ENCODE measurements at regions not wholly inside any gene's neighbourhood (a gene's known extent, or its start where the extent isn't known, plus 50 kb on each side); places are given as distances from the start of the nearest gene placed in this dataset.
"Not testable (repeated sequence)": the region's sequence is repeated elsewhere in the genome, so short reads cannot be mapped to it uniquely, and the experiment has no call there.

DNA sequence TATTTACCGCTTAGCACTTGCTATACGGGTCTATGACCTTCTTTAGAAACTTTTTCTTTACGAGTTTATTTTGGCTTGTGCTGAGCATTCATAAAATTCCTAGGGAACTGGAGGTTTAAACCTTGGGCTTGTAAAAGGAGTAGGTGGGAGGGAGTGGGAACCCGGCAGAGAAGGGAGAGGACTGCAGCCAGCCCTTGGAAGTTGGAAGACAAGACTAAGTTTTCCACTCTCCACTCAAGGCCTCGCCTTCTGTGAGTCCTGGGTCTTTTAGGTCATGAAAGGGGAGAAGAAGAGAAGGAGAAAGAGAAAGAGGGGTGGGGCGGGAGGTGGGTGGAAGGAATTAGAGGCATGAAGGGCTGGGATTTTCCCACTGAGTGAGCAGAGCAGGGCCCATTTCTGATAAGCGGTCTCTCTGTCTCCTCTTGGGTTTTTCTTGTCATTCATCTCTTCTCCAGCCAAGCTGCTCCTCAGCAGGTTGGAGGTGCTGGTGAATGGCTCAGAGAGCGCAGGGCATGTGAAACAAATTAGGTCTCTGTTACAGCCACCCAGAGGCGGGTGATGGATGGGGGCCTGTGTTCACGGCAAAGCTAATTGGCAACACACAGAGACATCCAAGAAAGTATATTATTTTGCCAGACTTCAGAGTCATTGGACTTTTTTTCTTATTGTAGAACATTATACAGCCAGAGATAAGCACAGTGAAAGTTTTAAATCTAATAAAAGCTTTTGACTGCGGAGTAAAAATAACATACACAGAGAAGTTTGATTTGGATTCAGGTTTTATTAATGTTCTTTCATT is 247.3 kb downstream of the FOXD2 start:
- DNase-seq (ENCODE audit: low read depth), result no peak

GRCh38 chr1:47685763-47686066 is 247.9 kb downstream of the FOXD2 start:
- DNase-seq (ENCODE audit: low read depth), result no peak

GRCh38 chr1:47686731-47687630 is 249.1 kb downstream of the FOXD2 start:
- DNase-seq (ENCODE audit: low read depth), result no peak

GRCh38 chr1:47687631-47688460 is 250.0 kb downstream of the FOXD2 start:
- no peak for DNase-seq (ENCODE audit: low read depth)

- DNase-seq (ENCODE audit: low read depth), result no peak
These were observed 250.8 kb downstream of the FOXD2 start for GRCh38 chr1:47688461-47689296.

- no peak for DNase-seq (ENCODE audit: low read depth)
These were observed 252.1 kb downstream of the FOXD2 start for GRCh38 chr1:47689894-47690293.

GRCh38 chr1:47690341-47691250 is 252.8 kb downstream of the FOXD2 start:
- DNase-seq (ENCODE audit: low read depth), result no peak

DNA sequence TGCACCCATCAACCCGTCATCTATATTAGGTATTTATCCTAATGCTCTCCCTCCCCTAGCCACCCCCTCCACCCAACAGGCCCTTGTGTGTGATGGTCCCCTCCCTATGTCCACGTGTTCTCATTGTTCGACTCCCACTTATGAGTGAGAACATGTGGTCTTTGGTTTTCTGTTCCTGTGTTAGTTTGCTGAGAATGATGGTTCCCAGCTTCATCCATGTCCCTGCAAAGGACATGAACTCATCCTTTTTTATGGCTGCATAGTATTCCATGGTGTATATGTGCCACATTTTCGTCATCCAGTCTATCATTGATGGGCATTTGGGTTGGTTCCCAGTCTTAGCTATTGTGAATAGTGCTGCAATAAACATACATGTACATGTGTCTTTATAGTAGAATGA is 253.4 kb downstream of the FOXD2 start:
- not testable (repeated sequence) for DNase-seq (ENCODE audit: low read depth)

DNA sequence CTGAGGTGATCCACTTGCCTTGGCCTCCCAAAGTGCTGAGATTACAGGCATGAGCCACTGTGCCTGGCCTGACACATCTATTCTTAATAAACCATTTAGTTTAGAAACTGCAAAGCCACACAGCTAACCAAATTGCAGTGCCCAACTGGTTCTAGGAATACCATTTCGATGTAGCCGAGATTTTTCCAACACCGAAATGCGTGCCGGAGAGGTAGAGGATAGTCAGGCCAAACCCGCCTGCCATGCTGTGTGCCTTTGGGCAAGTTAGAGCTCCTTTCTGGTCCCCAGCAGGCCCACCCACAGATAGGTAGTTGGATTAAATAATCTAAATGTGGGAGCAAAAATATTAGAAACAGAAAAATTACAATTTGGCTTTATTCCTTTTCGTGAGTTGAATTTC is 254.4 kb downstream of the FOXD2 start:
- DNase-seq (ENCODE audit: low read depth), result no peak

DNA sequence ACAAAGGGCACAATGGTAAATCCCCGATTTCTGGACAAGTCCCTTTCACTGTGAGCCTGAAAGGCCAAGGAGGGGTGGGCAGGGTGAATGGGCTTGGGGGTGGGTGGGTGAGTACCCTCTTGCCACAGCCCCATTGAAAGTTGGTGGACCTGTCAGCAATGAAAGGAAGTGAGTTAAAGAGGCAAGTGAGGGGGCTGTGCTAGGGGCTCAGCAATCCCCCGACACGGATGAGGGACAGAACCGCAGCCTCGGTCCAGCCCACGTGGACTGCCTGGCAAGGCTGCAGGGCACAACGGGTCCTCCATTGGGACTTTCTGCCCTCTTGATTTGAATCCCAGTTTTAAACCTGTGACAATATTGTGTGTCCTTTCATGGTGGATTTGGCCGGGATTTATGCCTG is 255.3 kb downstream of the FOXD2 start:
- no peak for DNase-seq (ENCODE audit: low read depth)

DNA sequence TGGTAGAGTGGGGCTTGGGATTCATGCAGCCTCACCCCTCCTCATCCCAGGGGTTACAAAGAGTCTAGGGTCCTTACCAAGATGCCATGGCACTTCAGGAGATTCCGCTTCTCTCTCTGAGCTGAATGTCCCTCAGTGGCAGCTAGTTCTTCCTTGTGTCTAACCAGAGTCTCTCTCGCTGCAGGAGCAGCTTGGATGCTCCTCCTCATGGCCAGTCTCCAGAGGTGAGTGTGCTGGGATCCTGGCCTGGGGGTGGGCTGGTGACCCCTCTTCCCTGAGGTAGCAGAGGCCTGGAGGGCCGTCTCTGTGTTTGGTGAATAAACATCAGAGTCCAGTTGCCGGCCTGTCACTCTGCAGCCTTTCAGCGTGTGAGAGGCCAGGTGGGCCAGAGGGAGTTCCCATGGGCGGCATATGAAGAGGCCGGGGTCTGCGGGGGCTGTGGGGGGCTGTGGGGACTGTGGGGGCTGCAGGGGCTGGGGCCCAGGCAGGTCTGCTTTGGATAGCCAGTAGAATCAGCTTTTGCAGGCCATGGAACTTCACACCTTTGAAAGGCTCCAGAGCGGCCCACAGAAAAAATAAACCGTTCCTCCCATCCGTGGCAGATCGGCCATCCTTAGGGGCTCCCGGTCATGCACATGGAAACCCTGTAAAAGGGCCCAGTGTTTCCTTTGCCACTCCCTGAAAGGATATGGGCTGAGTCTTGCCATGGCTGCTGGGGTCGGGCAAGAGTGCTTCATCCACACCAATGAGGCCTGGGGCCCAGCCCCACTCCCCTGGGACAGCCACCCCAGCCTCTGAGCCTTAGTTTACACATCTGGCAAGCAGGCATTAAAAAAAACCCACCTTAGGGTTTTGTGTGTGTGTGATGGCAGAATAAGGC is 256.4 kb downstream of the FOXD2 start:
- DNase-seq (ENCODE audit: low read depth), result no peak

GRCh38 chr1:47696404-47696736 is 258.5 kb downstream of the FOXD2 start:
- no peak for DNase-seq (ENCODE audit: low read depth)

DNA sequence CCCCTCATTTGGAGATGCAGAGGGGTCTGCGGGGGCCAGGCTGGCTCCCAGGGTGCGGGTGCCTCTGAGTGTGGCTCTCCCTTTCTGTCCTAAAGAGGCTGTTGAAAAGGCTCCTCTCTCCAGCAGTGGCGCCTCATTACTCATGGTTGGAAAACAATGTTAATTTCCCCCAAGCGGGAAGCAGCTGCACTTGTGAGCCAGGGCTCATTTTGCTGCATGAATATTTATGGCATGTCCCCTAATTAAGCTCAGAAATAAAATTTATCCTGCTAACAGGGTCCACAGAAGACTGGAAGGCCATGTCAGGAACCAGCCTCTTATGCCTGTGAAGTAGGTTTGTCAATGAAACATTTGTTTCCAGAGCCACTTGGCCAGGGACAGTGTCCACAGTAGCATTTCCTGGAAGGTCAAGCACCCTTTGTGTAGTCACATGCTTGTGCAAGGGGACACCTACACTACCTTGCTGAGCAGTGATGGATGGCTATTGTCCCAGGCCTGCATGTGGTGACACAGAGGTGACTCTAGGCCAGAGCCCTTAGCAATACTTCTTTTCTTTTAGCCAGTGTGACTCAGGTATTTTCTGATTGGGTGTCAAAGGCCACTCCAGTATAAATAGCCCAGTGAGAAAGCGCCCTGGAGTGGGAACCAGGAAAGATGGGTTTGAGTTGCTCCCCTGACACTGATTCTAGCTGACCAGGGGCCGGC is 259.0 kb downstream of the FOXD2 start:
- no peak for DNase-seq (ENCODE audit: low read depth)

GRCh38 chr1:47697616-47698335 is 259.9 kb downstream of the FOXD2 start:
- no peak for DNase-seq (ENCODE audit: low read depth)

DNA sequence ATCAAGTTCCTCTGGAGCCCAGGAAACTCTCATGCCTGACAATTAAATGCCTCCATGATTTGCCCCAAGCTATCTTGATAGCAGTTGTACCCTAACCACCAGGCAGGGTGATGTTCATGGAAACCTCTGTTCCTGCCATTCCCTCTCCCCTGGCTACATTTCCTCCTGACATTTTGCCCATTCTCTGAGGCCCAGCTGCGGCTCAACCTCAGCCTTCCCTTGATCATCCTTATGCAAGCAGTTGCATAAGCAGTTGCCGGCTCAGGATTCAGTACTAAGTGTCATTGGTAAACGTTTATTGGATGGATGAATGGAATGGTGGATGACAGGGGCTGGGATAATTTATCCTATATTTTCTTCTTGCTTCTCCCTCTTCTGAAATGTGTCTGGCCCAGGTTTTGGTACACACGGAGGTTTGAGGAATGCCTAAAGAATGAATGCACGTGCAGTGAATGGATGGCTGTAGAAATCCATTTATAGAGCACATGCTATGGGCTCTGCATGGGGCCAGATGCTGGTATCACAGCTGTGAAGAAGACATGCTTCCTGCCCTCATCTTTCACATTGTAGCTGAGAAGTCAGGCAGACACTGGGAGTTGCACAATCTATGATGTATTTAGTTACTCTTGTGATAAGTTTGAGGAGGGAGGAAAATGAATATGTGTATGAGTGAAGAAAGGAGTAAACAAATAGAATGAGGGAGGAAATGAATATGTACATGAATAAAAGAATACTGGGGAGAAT is 261.8 kb downstream of the FOXD2 start:
- no peak for DNase-seq (ENCODE audit: low read depth)

- no peak for DNase-seq (ENCODE audit: low read depth)
These were observed 263.4 kb downstream of the FOXD2 start for GRCh38 chr1:47701283-47701682.

DNA sequence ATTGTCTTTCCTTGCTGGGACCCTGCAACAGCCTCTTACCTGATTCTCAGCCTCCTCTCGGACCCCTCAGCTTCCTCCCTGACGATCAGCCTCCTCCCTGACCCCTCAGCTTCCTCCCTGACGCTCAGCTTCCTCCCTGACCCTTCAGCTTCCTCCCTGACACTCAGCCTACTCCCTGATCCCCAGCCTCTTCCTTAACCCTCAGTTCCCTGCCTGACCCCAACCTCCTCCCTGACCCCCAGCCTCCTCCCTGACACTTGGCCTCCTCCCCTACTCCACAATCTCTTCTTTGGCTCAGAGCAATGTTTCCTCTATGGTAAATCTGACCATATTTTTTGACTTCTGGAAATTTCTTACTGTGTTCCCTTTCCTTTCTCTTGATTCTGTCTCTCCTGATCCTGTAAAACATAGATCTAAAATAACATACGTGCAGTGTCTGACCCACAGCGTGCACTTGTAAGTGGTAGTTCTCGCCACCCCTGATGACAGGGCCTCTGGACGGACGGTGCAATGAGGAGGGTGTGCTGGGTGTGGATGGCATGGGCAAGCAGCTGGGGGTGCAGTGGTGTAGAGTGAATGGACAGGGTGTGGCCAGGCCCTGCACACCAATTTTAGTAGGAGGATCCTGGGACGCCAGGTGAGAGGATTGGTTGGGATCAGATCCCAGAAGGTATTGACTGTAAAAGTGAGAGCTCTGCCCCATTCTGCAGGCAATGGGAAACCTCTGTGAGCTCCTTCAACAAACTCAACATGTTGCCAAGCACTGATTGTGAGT is 264.1 kb downstream of the FOXD2 start:
- no peak for DNase-seq (ENCODE audit: low read depth)

Data from T-helper 22 cell (primary cell).